ENCODE measurements at regions not wholly inside any gene's neighbourhood (a gene's known extent, or its start where the extent isn't known, plus 50 kb on each side); places are given as distances from the start of the nearest gene placed in this dataset.

- DNase-seq (ENCODE audit: low read depth, low spot score) = no peak
- POLR2A ChIA-PET = no interaction called here
- H3K4me3 ChIP-seq (ENCODE audit: low read depth, low read length) = no peak overlapping the region
- CTCF ChIA-PET = no interaction called here
- TF ChIP-seq, protein P1, sequence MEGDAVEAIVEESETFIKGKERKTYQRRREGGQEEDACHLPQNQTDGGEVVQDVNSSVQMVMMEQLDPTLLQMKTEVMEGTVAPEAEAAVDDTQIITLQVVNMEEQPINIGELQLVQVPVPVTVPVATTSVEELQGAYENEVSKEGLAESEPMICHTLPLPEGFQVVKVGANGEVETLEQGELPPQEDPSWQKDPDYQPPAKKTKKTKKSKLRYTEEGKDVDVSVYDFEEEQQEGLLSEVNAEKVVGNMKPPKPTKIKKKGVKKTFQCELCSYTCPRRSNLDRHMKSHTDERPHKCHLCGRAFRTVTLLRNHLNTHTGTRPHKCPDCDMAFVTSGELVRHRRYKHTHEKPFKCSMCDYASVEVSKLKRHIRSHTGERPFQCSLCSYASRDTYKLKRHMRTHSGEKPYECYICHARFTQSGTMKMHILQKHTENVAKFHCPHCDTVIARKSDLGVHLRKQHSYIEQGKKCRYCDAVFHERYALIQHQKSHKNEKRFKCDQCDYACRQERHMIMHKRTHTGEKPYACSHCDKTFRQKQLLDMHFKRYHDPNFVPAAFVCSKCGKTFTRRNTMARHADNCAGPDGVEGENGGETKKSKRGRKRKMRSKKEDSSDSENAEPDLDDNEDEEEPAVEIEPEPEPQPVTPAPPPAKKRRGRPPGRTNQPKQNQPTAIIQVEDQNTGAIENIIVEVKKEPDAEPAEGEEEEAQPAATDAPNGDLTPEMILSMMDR (IDR thresholded peaks at IDR 0.05; ENCODE audit: insufficient read depth, low read length, missing control alignments) = no peak
Observed at GRCh38 chr4:92235731-92236130, 68.0 kb upstream of the GRID2 start.

DNA sequence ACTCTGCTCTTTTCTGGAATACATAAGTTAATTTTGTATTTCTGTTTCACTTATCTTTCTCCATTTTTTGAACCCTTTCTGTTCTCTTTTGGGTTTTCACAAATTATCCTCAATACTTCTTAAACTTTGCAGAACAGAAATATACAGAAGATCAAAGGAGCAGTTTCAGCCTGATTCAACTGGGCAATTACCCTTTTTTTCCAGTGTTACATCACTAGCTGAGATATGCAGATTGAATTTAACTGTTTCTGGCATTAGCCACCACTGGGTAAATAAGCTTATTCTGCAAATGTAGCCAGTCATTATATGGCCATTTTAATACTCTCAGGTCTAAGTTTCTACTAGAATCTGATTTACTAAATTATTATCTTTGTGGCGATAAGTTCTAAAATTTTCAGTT, 66.9 kb upstream of the GRID2 start:
- TF ChIP-seq, protein P1 (IDR thresholded peaks at IDR 0.05; ENCODE audit: insufficient read depth, low read length, missing control alignments) = no peak
- ChIA-PET POLR2A (no interaction called here), CTCF (no interaction called here)
- no peak overlapping the region for H3K4me3 ChIP-seq (ENCODE audit: low read depth, low read length)
- no peak for DNase-seq (ENCODE audit: low read depth, low spot score)

GRCh38 chr4:92237559-92237958, 66.2 kb upstream of the GRID2 start:
- TF ChIP-seq, protein P1 (IDR thresholded peaks at IDR 0.05; ENCODE audit: insufficient read depth, low read length, missing control alignments) = no peak
- POLR2A ChIA-PET = no interaction called here
- DNase-seq (ENCODE audit: low read depth, low spot score) = no peak
- H3K4me3 ChIP-seq (ENCODE audit: low read depth, low read length) = no peak overlapping the region
- CTCF ChIA-PET = no interaction called here

- ChIA-PET POLR2A (no interaction called here), CTCF (no interaction called here)
- H3K4me3 ChIP-seq (ENCODE audit: low read depth, low read length) = no peak overlapping the region
- no peak for DNase-seq (ENCODE audit: low read depth, low spot score)
- TF ChIP-seq, protein P1 (IDR thresholded peaks at IDR 0.05; ENCODE audit: insufficient read depth, low read length, missing control alignments) = no peak
Observed at GRCh38 chr4:92241094-92241493, 62.7 kb upstream of the GRID2 start.

DNA sequence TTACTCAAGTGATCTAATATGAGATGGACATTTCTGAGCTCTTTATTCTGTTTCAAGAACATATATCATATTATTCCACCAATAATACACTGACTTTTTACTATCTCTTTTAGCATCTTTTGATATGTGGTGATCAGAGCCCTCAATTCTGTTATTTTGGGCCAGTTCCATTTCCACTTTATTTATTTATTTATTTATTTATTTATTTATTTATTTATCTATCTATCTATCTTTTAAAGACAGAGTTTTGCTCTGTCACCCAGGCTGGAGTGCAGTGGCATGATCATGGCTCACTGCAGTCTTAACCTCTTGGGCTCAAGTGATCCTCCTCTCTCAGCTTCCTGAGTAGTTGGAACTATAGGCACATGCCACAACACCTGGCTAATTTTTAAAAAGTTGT, 57.4 kb upstream of the GRID2 start:
- POLR2A ChIA-PET = no interaction called here
- H3K4me3 ChIP-seq (ENCODE audit: low read depth, low read length) = no peak overlapping the region
- CTCF ChIA-PET = no interaction called here
- no peak for DNase-seq (ENCODE audit: low read depth, low spot score)
- TF ChIP-seq, protein P1 (IDR thresholded peaks at IDR 0.05; ENCODE audit: insufficient read depth, low read length, missing control alignments) = no peak

DNA sequence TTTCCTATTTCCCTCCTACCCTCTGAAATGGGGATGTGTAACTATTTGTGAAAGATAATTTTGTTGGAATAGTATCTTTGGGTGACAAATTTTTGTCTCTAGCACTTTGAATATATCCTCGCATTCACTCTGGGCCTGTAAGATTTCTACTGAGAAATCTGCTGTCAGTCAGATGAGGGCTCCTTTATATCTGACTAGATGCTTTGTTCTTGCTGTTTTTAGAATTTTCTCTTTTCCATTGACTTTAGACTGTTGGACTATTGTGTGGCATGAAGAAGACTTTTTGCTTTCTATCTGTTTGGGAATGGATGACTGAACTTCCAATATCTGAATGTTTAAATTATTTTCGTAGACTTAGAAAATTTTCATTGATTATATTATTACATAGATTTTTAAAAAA, 54.2 kb upstream of the GRID2 start:
- ChIA-PET CTCF (no interaction called here), POLR2A (no interaction called here)
- no peak for DNase-seq (ENCODE audit: low read depth, low spot score)
- TF ChIP-seq, protein P1 (IDR thresholded peaks at IDR 0.05; ENCODE audit: insufficient read depth, low read length, missing control alignments) = no peak
- no peak overlapping the region for H3K4me3 ChIP-seq (ENCODE audit: low read depth, low read length)
